ENCODE measurements at regions not wholly inside any gene's neighbourhood (a gene's known extent, or its start where the extent isn't known, plus 50 kb on each side); places are given as distances from the start of the nearest gene placed in this dataset.

GRCh38 chr4:33316033-33316432 is 2595.9 kb downstream of the PCDH7 start:
- peaks cover 6 to 17% of the 10 kb centered on the region in 2 donors for H3K9me3 ChIP-seq (replicated peaks in 1 of 2; ENCODE audit: control insufficient read depth in 1 of 2, insufficient read depth in 1 of 2, low read length in 2 of 2)
- no peaks in the 10 kb centered on the region for H4K20me1 ChIP-seq (ENCODE audit: insufficient read depth, low read length)
- H3K27me3 ChIP-seq (ENCODE audit: control insufficient read depth in 2 of 2, insufficient read depth in 2 of 2, low read length in 2 of 2): no peaks in the 10 kb centered on the region
- no peak overlapping the region for H3K4me2 ChIP-seq (replicated peaks; ENCODE audit: extremely low read depth, low read length, poor library complexity, severe bottlenecking)
- TF ChIP-seq, protein P1, sequence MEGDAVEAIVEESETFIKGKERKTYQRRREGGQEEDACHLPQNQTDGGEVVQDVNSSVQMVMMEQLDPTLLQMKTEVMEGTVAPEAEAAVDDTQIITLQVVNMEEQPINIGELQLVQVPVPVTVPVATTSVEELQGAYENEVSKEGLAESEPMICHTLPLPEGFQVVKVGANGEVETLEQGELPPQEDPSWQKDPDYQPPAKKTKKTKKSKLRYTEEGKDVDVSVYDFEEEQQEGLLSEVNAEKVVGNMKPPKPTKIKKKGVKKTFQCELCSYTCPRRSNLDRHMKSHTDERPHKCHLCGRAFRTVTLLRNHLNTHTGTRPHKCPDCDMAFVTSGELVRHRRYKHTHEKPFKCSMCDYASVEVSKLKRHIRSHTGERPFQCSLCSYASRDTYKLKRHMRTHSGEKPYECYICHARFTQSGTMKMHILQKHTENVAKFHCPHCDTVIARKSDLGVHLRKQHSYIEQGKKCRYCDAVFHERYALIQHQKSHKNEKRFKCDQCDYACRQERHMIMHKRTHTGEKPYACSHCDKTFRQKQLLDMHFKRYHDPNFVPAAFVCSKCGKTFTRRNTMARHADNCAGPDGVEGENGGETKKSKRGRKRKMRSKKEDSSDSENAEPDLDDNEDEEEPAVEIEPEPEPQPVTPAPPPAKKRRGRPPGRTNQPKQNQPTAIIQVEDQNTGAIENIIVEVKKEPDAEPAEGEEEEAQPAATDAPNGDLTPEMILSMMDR (IDR thresholded peaks at IDR 0.05): no peak
- Mint-ChIP-seq H3K27me3 (ENCODE audit: low read depth in 3 of 3) (peaks cover 0 to 3% (median 0%) of the 10 kb centered on the region in 3 donors), H3K4me3 (no peak overlapping the region), H3K36me3 (no peaks in the 10 kb centered on the region), H3K9me3 (peaks cover 0 to 15% (median 7%) of the 10 kb centered on the region in 7 donors), H3K4me1 (no peaks in the 10 kb centered on the region), H3K27ac (no peak overlapping the region)
- 80% methylated on average over 1 of the region's 2 CpGs for WGBS (ENCODE audit: insufficient coverage)
- intact Hi-C loops (cut with micrococcal nuclease): no loop called here
- H3K36me3 ChIP-seq (replicated peaks in 1 of 2; ENCODE audit: control insufficient read depth in 1 of 2, insufficient read depth in 2 of 2, low read length in 2 of 2): no peaks in the 10 kb centered on the region
- H3K79me2 ChIP-seq (ENCODE audit: insufficient read depth, low read length): no peaks in the 10 kb centered on the region
- no peak overlapping the region for H3K27ac ChIP-seq (ENCODE audit: low read depth in 1 of 2, low read length in 2 of 2)
- no peak overlapping the region for H3K9ac ChIP-seq (ENCODE audit: insufficient read depth, low read length, poor library complexity, severe bottlenecking)
- no peak for DNase-seq
- no peaks in the 10 kb centered on the region for H3K4me1 ChIP-seq (ENCODE audit: control insufficient read depth in 1 of 2, insufficient read depth in 2 of 2, low read length in 2 of 2)
- no peak overlapping the region for H2AFZ ChIP-seq (ENCODE audit: insufficient read depth, low read depth, low read length, poor library complexity, severe bottlenecking)
- no peak overlapping the region for H3K4me3 ChIP-seq (replicated peaks in 1 of 3; ENCODE audit: low read depth in 2 of 3, low read length in 3 of 3)

DNA sequence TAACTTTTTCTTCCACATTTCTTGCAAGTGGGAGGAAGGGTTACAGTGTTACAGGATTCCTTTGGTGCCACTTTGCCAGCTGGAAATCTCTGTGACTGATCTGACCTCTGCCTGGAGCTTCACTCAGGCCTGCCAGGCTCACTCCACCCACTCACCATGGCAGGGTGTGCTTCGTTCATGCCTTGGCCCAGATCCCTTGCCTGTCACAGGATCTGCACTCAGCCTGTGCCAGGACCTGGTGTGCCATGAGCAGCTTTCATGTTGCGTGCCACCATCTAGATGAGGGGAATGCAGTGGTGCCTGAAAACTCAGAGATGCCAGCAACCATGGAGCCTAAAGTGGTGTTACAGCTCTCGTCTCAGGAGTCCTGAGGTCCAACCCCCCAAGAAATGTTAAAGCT is 2596.4 kb downstream of the PCDH7 start:
- no peak overlapping the region for H2AFZ ChIP-seq (ENCODE audit: insufficient read depth, low read depth, low read length, poor library complexity, severe bottlenecking)
- H3K27me3 ChIP-seq (ENCODE audit: control insufficient read depth in 2 of 2, insufficient read depth in 2 of 2, low read length in 2 of 2): no peaks in the 10 kb centered on the region
- H3K36me3 ChIP-seq (replicated peaks in 1 of 2; ENCODE audit: control insufficient read depth in 1 of 2, insufficient read depth in 2 of 2, low read length in 2 of 2): no peaks in the 10 kb centered on the region
- no peak overlapping the region for H3K4me3 ChIP-seq (replicated peaks in 1 of 3; ENCODE audit: low read depth in 2 of 3, low read length in 3 of 3)
- 76% methylated on average over 2 of the region's 3 CpGs for WGBS (ENCODE audit: insufficient coverage)
- TF ChIP-seq, protein P1 (IDR thresholded peaks at IDR 0.05): no peak
- H3K4me2 ChIP-seq (replicated peaks; ENCODE audit: extremely low read depth, low read length, poor library complexity, severe bottlenecking): no peak overlapping the region
- H3K79me2 ChIP-seq (ENCODE audit: insufficient read depth, low read length): no peaks in the 10 kb centered on the region
- Mint-ChIP-seq H3K9me3 (peaks cover 0 to 15% (median 7%) of the 10 kb centered on the region in 7 donors), H3K4me3 (no peak overlapping the region), H3K36me3 (no peaks in the 10 kb centered on the region), H3K27ac (no peak overlapping the region), H3K27me3 (ENCODE audit: low read depth in 3 of 3) (peaks cover 0 to 3% (median 0%) of the 10 kb centered on the region in 3 donors), H3K4me1 (no peaks in the 10 kb centered on the region)
- H3K27ac ChIP-seq (ENCODE audit: low read depth in 1 of 2, low read length in 2 of 2): no peak overlapping the region
- intact Hi-C loops (cut with micrococcal nuclease): no loop called here
- peaks cover 6 to 17% of the 10 kb centered on the region in 2 donors for H3K9me3 ChIP-seq (replicated peaks in 1 of 2; ENCODE audit: control insufficient read depth in 1 of 2, insufficient read depth in 1 of 2, low read length in 2 of 2)
- DNase-seq: no peak
- H3K4me1 ChIP-seq (ENCODE audit: control insufficient read depth in 1 of 2, insufficient read depth in 2 of 2, low read length in 2 of 2): no peaks in the 10 kb centered on the region
- no peaks in the 10 kb centered on the region for H4K20me1 ChIP-seq (ENCODE audit: insufficient read depth, low read length)
- H3K9ac ChIP-seq (ENCODE audit: insufficient read depth, low read length, poor library complexity, severe bottlenecking): no peak overlapping the region
